ENCODE measurements at regions not wholly inside any gene's neighbourhood (a gene's known extent, or its start where the extent isn't known, plus 50 kb on each side); places are given as distances from the start of the nearest gene placed in this dataset.

- no peak for TF ChIP-seq MYC (IDR thresholded peaks at IDR 0.05; ENCODE audit: borderline replicate concordance, low read length)
- TF ChIP-seq BCL3 (IDR thresholded peaks at IDR 0.05) = no peak
- no peak for TF ChIP-seq MAFK (IDR thresholded peaks at IDR 0.05; ENCODE audit: partially characterized antibody)
- no peak for TF ChIP-seq TP53 (CRISPR knock-in tag; IDR thresholded peaks at IDR 0.05)
- TF ChIP-seq PBX3 (IDR thresholded peaks at IDR 0.05) = no peak
- no peak for TF ChIP-seq ESRRA (IDR thresholded peaks at IDR 0.05; ENCODE audit: borderline replicate concordance, low read length)
These were observed 192.0 kb upstream of the PPP1R26 start (continued) for GRCh38 chr9:135287627-135288026.

- 71% methylated on average over 22 of the region's 24 CpGs for WGBS (ENCODE audit: missing lambda C conversion rate)
- CTCF ChIA-PET = interaction anchor here (1.1 kb wide), 1 partner anchor 124 kb away, joined by 3 read pairs; no protein-coding TSS in a partner anchor
- DNase-seq (ENCODE audit: low read depth in 1 of 2, low spot score in 1 of 2) = no peak
- no peak for TF ChIP-seq EHMT2 (IDR thresholded peaks at IDR 0.05; ENCODE audit: low read depth)
- H3K4me3 ChIP-seq = no peak overlapping the region
- POLR2A ChIA-PET = no interaction called here
- H3K4me2 ChIP-seq = no peak overlapping the region
- no peak for ATAC-seq
- no peaks in the 10 kb centered on the region for H3K9me3 ChIP-seq
- no peak overlapping the region for H3K27ac ChIP-seq
- H3K4me1 ChIP-seq = no peaks in the 10 kb centered on the region
- FAIRE-seq = no peak
These were observed 191.5 kb upstream of the PPP1R26 start for GRCh38 chr9:135288054-135288453.

- Histone ChIP-seq H3K4me3 (no peak overlapping the region), H3K27ac (no peak overlapping the region), H3K4me2 (no peak overlapping the region), H3K4me1 (no peaks in the 10 kb centered on the region), H3K9me3 (no peaks in the 10 kb centered on the region)
- ATAC-seq (no peak), FAIRE-seq (no peak), DNase-seq (ENCODE audit: low read depth in 1 of 2, low spot score in 1 of 2) (no peak)
- POLR2A ChIA-PET = no interaction called here
- CTCF ChIA-PET = no interaction called here
- WGBS (ENCODE audit: missing lambda C conversion rate) = 58% methylated on average over 17 of the region's 17 CpGs
- TF ChIP-seq KDM1A (IDR thresholded peaks at IDR 0.05; ENCODE audit: low read depth) = no peak
- no peak for TF ChIP-seq NPAS2 (CRISPR knock-in tag; IDR thresholded peaks at IDR 0.05; ENCODE audit: borderline replicate concordance)
- no peak for TF ChIP-seq GATA3 (IDR thresholded peaks at IDR 0.05; ENCODE audit: borderline replicate concordance)
- TF ChIP-seq PHF8 (IDR thresholded peaks at IDR 0.05; ENCODE audit: borderline replicate concordance, low read depth) = no peak
- no peak for TF ChIP-seq NFE2L2 (conservative IDR thresholded peaks at IDR 0.05; ENCODE audit: low read length)
- TF ChIP-seq SREBF2 (IDR thresholded peaks at IDR 0.05) = no peak
- no peak for TF ChIP-seq NR3C1 (IDR thresholded peaks at IDR 0.05)
- no peak for TF ChIP-seq POLR2A (IDR thresholded peaks at IDR 0.05; ENCODE audit: low read length)
- no peak for TF ChIP-seq PBX3 (IDR thresholded peaks at IDR 0.05)
- no peak for TF ChIP-seq CHD2 (IDR thresholded peaks at IDR 0.05; ENCODE audit: low read length, partially characterized antibody)
- TF ChIP-seq TFCP2L1 (CRISPR knock-in tag; IDR thresholded peaks at IDR 0.05) = no peak
- TF ChIP-seq ZFP36 (IDR thresholded peaks at IDR 0.05; ENCODE audit: borderline replicate concordance, partially characterized antibody) = no peak
- TF ChIP-seq REST (IDR thresholded peaks at IDR 0.05) = no peak
- TF ChIP-seq BHLHE40 (IDR thresholded peaks at IDR 0.05; ENCODE audit: low read depth, low read length) = no peak
- TF ChIP-seq RCOR1 (IDR thresholded peaks at IDR 0.05; ENCODE audit: low read depth, low read length) = no peak
- TF ChIP-seq JUN (IDR thresholded peaks at IDR 0.05) = no peak
These were observed 190.5 kb upstream of the PPP1R26 start for GRCh38 chr9:135289081-135289491.

Measured in A549 (cell line).